Erythroblast (primary cell): ENCODE measurements at regions not wholly inside any gene's neighbourhood (a gene's known extent, or its start where the extent isn't known, plus 50 kb on each side); places are given as distances from the start of the nearest gene placed in this dataset.

Source experiments
- GATA1 ChIP-seq: IDR thresholded peaks from 2 replicates; pipeline ENCODE4 v1.6.1; 2011; ENCODE audit warnings: low read depth, mild to moderate bottlenecking, control low read depth, low read length, moderate library complexity
- POLR2A ChIP-seq: IDR thresholded peaks from 2 replicates; pipeline ENCODE4 v1.6.1; 2011; ENCODE audit warnings: mild to moderate bottlenecking, low read length

GRCh38 chr12:93115198-93115601 is 186.1 kb upstream of the EEA1 start:
- TF ChIP-seq POLR2A (no peak), GATA1 (no peak)
